HepG2 (cell line): ENCODE measurements at regions not wholly inside any gene's neighbourhood (a gene's known extent, or its start where the extent isn't known, plus 50 kb on each side); places are given as distances from the start of the nearest gene placed in this dataset.

Experiments
- ADNP ChIP-seq: sonication (generic); formaldehyde crosslinking; IDR thresholded peaks from 2 replicates; pipeline ENCODE4 v1.4.0; 2020; ENCODE audit warnings: missing genetic modification reagents
- AKAP8 ChIP-seq: sonication (generic); formaldehyde crosslinking; IDR thresholded peaks from 2 replicates; pipeline ENCODE4 v1.5.1; 2020; ENCODE audit warnings: mild to moderate bottlenecking, missing genetic modification reagents
- ARID4A ChIP-seq: sonication (generic); formaldehyde crosslinking; IDR thresholded peaks from 2 replicates; pipeline ENCODE4 v1.5.0; 2020; ENCODE audit warnings: mild to moderate bottlenecking, missing genetic modification reagents, borderline replicate concordance
- GATAD2A ChIP-seq: IDR thresholded peaks from 2 replicates; pipeline ENCODE4 v1.6.1; 2016
- GLMP ChIP-seq: sonication (generic); formaldehyde crosslinking; IDR thresholded peaks from 2 replicates; pipeline ENCODE4 v1.9.0; 2021; ENCODE audit warnings: missing genetic modification reagents, mild to moderate bottlenecking, borderline replicate concordance
- HOXA3 ChIP-seq: sonication (generic); formaldehyde crosslinking; IDR thresholded peaks from 2 replicates; pipeline ENCODE4 v1.5.0; 2020; ENCODE audit warnings: missing genetic modification reagents
- IKZF1 ChIP-seq: fragments of 450-650 bp; IDR thresholded peaks from 2 replicates; pipeline ENCODE4 v1.7.1; 2016
- MXI1 ChIP-seq: IDR thresholded peaks from 3 replicates; pipeline ENCODE4 v1.6.1; 2012; ENCODE audit warnings: low read depth, low read length, inconsistent platforms, borderline replicate concordance
- NONO ChIP-seq, 2 experiments: fragments of 450-650 bp in 1 of 2; sonication (generic) in 1 of 2; formaldehyde crosslinking in 1 of 2; IDR thresholded peaks in 1 of 2; conservative IDR thresholded peaks in 1 of 2; 2 replicates each; pipeline versions ENCODE4 v1.6.1 to v1.8.0; 2017 to 2022; ENCODE audit warnings: mild to moderate bottlenecking in 1 of 2, missing genetic modification reagents in 1 of 2, moderate library complexity in 1 of 2
- ONECUT2 ChIP-seq: sonication (generic); formaldehyde crosslinking; IDR thresholded peaks from 2 replicates; pipeline ENCODE4 v1.4.0; 2020; ENCODE audit warnings: missing genetic modification reagents
- POLR2A ChIP-seq, 2 experiments: IDR thresholded peaks; 2 replicates each; pipeline ENCODE4 v1.6.1; 2011; ENCODE audit warnings: low read depth in 2 of 2, low read length in 2 of 2, mild to moderate bottlenecking in 1 of 2, moderate library complexity in 1 of 2; ENCODE audit not compliant: insufficient read depth in 1 of 2
- TFAP4 ChIP-seq: sonication (generic); IDR thresholded peaks from 2 replicates; pipeline ENCODE4 v1.6.1; 2016; ENCODE audit warnings: low read depth, borderline replicate concordance
- TFDP2 ChIP-seq: sonication (generic); formaldehyde crosslinking; IDR thresholded peaks from 2 replicates; pipeline ENCODE4 v1.4.0; 2020; ENCODE audit warnings: missing genetic modification reagents
- ZBTB34 ChIP-seq: sonication (generic); formaldehyde crosslinking; IDR thresholded peaks from 2 replicates; pipeline ENCODE4 v1.8.0; 2022; ENCODE audit warnings: mild to moderate bottlenecking, missing genetic modification reagents
- ZBTB7B ChIP-seq: sonication (generic); formaldehyde crosslinking; IDR thresholded peaks from 2 replicates; pipeline ENCODE4 v1.4.0; 2020; ENCODE audit warnings: missing genetic modification reagents
- ZNF557 ChIP-seq: sonication (generic); formaldehyde crosslinking; IDR thresholded peaks from 2 replicates; pipeline ENCODE4 v1.4.0; 2020; ENCODE audit warnings: missing genetic modification reagents
- ZXDC ChIP-seq: sonication (generic); formaldehyde crosslinking; IDR thresholded peaks from 2 replicates; pipeline ENCODE4 v1.5.0; 2020; ENCODE audit warnings: mild to moderate bottlenecking, missing genetic modification reagents

GRCh38 chr1:207241164-207241934 lies 80.1 kb upstream of the CD55 start (continued):
- TF ChIP-seq ZXDC (CRISPR knock-in tag): no peak
- TF ChIP-seq ZBTB34: peak; percentile 78; the same call in 1 of the 2 replicates
- no peak for TF ChIP-seq ADNP (CRISPR knock-in tag)
- no peak for TF ChIP-seq IKZF1
- peak in 1 of 2 experiments; percentile 25; a peak in 1 of 4 replicates for TF ChIP-seq POLR2A (IDR thresholded peaks at IDR 0.05; ENCODE audit: insufficient read depth in 1 of 2, low read depth in 2 of 2, low read length in 2 of 2)
- 0 out of 2 replicates have a peak, but pooled peaks have one; percentile 16 for TF ChIP-seq TFDP2
- peak; percentile 66 for TF ChIP-seq GATAD2A (CRISPR knock-in tag)
- no peak for TF ChIP-seq NONO (IDR thresholded peaks at IDR 0.05)
- peak; percentile 48; the same call in 1 of the 2 replicates for TF ChIP-seq NONO (CRISPR knock-in tag; conservative IDR thresholded peaks at IDR 0.05)
- peak; percentile 64; the same call in 1 of the 2 replicates for TF ChIP-seq HOXA3
- 0 out of 2 replicates have a peak, but pooled peaks have one; percentile 39 for TF ChIP-seq ZBTB7B (CRISPR knock-in tag)
- TF ChIP-seq GLMP: no peak
- TF ChIP-seq ZNF557 (CRISPR knock-in tag): no peak
- TF ChIP-seq ONECUT2 (CRISPR knock-in tag): peak; percentile 53; the same call in 1 of the 2 replicates
- peak; percentile 62; the same call in 1 of the 2 replicates for TF ChIP-seq AKAP8 (CRISPR knock-in tag)
- peak; percentile 55; the same call in 1 of the 2 replicates for TF ChIP-seq ARID4A (CRISPR knock-in tag)
- TF ChIP-seq MXI1: 0 out of 3 replicates have a peak, but pooled peaks have one; percentile 45
- TF ChIP-seq TFAP4: peak; percentile 38; the same call in 1 of the 2 replicates
